Astrocyte (in vitro differentiated cells and primary cell): ENCODE measurements at regions not wholly inside any gene's neighbourhood (a gene's known extent, or its start where the extent isn't known, plus 50 kb on each side); places are given as distances from the start of the nearest gene placed in this dataset.

Source experiments
- DNase-seq: peaks from one replicate; pipeline ENCODE4 v3.0.0-alpha.2; 2010; ENCODE audit warnings: low read depth
- FAIRE-seq: peaks from 2 replicates; lab custom pipeline; 2011; peaks lifted over from hg19 to GRCh38; lab: Jason Lieb, UNC
- H2AFZ ChIP-seq: 2 replicates; pipeline ENCODE4 v1.6.0; 2012; ENCODE audit warnings: low read depth, low read length, inconsistent platforms
- H3K27ac ChIP-seq: 2 replicates; pipeline ENCODE4 v1.5.1; 2011; ENCODE audit warnings: low read depth, low read length, inconsistent platforms
- H3K27me3 ChIP-seq: 2 replicates; pipeline ENCODE4 v1.6.0; 2011; ENCODE audit warnings: low read length, inconsistent platforms; ENCODE audit not compliant: insufficient read depth
- H3K36me3 ChIP-seq: 2 replicates; pipeline ENCODE4 v1.5.1; 2011; ENCODE audit warnings: low read length, inconsistent platforms; ENCODE audit not compliant: insufficient read depth
- H3K4me1 ChIP-seq: 2 replicates; pipeline ENCODE4 v1.5.1; 2011; ENCODE audit warnings: low read length, inconsistent platforms; ENCODE audit not compliant: insufficient read depth
- H3K4me2 ChIP-seq: 2 replicates; pipeline ENCODE4 v1.6.0; 2012; ENCODE audit warnings: low read length, inconsistent platforms
- H3K4me3 ChIP-seq: 2 replicates; pipeline ENCODE4 v1.5.1; 2011; ENCODE audit warnings: low read depth, mild to moderate bottlenecking, low read length, inconsistent platforms; ENCODE audit not compliant: insufficient read depth
- H3K79me2 ChIP-seq: 2 replicates; pipeline ENCODE4 v1.6.0; 2012; ENCODE audit warnings: mild to moderate bottlenecking, low read length, inconsistent platforms; ENCODE audit not compliant: insufficient read depth
- H3K9ac ChIP-seq: 2 replicates; pipeline ENCODE4 v1.6.0; 2012; ENCODE audit warnings: mild to moderate bottlenecking, low read length, inconsistent platforms
- H3K9me3 ChIP-seq: 2 replicates; pipeline ENCODE4 v1.5.1; 2012; ENCODE audit warnings: low read depth, mild to moderate bottlenecking, low read length, inconsistent platforms; ENCODE audit not compliant: insufficient read depth
- H4K20me1 ChIP-seq: 2 replicates; pipeline ENCODE4 v1.6.0; 2012; ENCODE audit warnings: low read length, inconsistent platforms; ENCODE audit not compliant: insufficient read depth
- H3K27ac Mint-ChIP-seq: one replicate; pipeline ENCODE4 v1.8.0; 2021; ENCODE audit warnings: mild to moderate bottlenecking, mixed read lengths; ENCODE audit not compliant: unreplicated experiment
- H3K27me3 Mint-ChIP-seq: one replicate; pipeline ENCODE4 v1.8.0; 2021; ENCODE audit warnings: low read depth, mixed read lengths; ENCODE audit not compliant: unreplicated experiment
- H3K36me3 Mint-ChIP-seq: one replicate; pipeline ENCODE4 v1.8.0; 2021; ENCODE audit warnings: low read depth, mixed read lengths; ENCODE audit not compliant: unreplicated experiment
- H3K4me1 Mint-ChIP-seq: one replicate; pipeline ENCODE4 v1.8.0; 2021; ENCODE audit warnings: low read depth, mixed read lengths; ENCODE audit not compliant: unreplicated experiment
- H3K4me3 Mint-ChIP-seq: one replicate; pipeline ENCODE4 v1.8.0; 2021; ENCODE audit warnings: mild to moderate bottlenecking, moderate library complexity, mixed read lengths; ENCODE audit not compliant: unreplicated experiment
- H3K9me3 Mint-ChIP-seq: one replicate; pipeline ENCODE4 v1.8.0; 2021; ENCODE audit warnings: mild to moderate bottlenecking, mixed read lengths; ENCODE audit not compliant: unreplicated experiment
- EZH2 ChIP-seq: IDR thresholded peaks from 2 replicates; pipeline ENCODE4 v1.6.1; 2012; ENCODE audit warnings: mild to moderate bottlenecking, low read length, inconsistent platforms; ENCODE audit not compliant: insufficient read depth
- TF ChIP-seq, protein P1 (sequence below): IDR thresholded peaks from 2 replicates; pipeline ENCODE4 v1.5.1; 2011; ENCODE audit warnings: low read depth, mild to moderate bottlenecking, inconsistent platforms, low read length, moderate library complexity; ENCODE audit not compliant: insufficient read depth

DNA sequence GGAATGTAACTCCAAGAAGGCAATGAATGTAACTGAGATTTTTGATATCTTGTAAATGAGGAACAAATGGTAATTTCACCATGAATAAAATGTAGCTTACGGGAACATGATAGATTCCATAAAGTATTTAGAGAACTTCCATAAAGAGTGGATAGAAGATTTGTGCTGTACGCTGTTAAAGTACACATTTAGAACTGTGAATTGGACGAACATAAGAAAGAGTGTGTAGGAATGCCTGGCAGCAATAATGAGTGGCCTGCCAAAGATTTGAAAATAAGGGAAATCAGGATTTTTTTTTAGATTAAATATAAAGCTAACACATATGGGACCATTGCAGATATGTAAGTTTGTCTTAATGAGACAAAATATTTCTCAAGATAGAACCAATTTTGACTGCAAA lies 1153.3 kb upstream of the EYS start:
- no peaks in the 10 kb centered on the region for H4K20me1 ChIP-seq
- Mint-ChIP-seq H3K4me3 (no peak overlapping the region), H3K36me3 (no peaks in the 10 kb centered on the region), H3K4me1 (no peaks in the 10 kb centered on the region), H3K9me3 (no peaks in the 10 kb centered on the region), H3K27ac (no peak overlapping the region), H3K27me3 (no peaks in the 10 kb centered on the region)
- no peaks in the 10 kb centered on the region for H3K4me1 ChIP-seq
- H3K9ac ChIP-seq, result no peak overlapping the region
- TF ChIP-seq EZH2, result no peak
- TF ChIP-seq, protein P1, sequence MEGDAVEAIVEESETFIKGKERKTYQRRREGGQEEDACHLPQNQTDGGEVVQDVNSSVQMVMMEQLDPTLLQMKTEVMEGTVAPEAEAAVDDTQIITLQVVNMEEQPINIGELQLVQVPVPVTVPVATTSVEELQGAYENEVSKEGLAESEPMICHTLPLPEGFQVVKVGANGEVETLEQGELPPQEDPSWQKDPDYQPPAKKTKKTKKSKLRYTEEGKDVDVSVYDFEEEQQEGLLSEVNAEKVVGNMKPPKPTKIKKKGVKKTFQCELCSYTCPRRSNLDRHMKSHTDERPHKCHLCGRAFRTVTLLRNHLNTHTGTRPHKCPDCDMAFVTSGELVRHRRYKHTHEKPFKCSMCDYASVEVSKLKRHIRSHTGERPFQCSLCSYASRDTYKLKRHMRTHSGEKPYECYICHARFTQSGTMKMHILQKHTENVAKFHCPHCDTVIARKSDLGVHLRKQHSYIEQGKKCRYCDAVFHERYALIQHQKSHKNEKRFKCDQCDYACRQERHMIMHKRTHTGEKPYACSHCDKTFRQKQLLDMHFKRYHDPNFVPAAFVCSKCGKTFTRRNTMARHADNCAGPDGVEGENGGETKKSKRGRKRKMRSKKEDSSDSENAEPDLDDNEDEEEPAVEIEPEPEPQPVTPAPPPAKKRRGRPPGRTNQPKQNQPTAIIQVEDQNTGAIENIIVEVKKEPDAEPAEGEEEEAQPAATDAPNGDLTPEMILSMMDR, result no peak
- H3K27ac ChIP-seq, result no peak overlapping the region
- no peaks in the 10 kb centered on the region for H3K36me3 ChIP-seq
- H3K27me3 ChIP-seq, result no peaks in the 10 kb centered on the region
- H3K4me3 ChIP-seq, result no peak overlapping the region
- FAIRE-seq, result no peak
- H3K9me3 ChIP-seq, result no peaks in the 10 kb centered on the region
- H2AFZ ChIP-seq, result no peak overlapping the region
- DNase-seq, result no peak
- no peak overlapping the region for H3K4me2 ChIP-seq
- H3K79me2 ChIP-seq, result no peaks in the 10 kb centered on the region

DNA sequence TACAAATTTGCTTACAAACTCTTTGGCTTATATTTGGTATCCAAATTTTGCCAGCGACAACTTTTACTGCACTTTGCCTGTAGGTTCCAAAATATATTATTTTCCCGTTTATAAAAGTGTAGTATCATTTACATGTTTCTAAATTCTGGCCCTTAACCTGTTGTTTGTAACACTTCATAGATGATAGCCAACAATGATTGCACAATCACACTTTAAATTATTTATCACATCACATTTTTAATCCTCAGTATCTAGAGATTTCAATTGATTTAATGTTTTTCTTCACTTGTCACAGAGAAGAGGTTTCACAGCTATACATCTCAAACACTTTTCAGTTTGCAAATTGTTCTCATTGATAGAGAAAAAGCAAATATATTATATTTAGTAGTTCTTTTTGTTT lies 1151.2 kb upstream of the EYS start:
- H3K27ac ChIP-seq, result no peak overlapping the region
- no peak overlapping the region for H3K27ac Mint-ChIP-seq

GRCh38 chr6:66854014-66854413 lies 1147.0 kb upstream of the EYS start:
- TF ChIP-seq EZH2, result no peak
- TF ChIP-seq, protein P1, result no peak
- H3K79me2 ChIP-seq, result no peaks in the 10 kb centered on the region
- no peaks in the 10 kb centered on the region for H3K4me1 ChIP-seq
- no peaks in the 10 kb centered on the region for H3K36me3 ChIP-seq
- H3K4me3 ChIP-seq, result no peak overlapping the region
- FAIRE-seq (no peak), DNase-seq (no peak)
- H3K4me1 Mint-ChIP-seq, result peaks cover 7% of the 10 kb centered on the region
- no peaks in the 10 kb centered on the region for H4K20me1 ChIP-seq
- H3K9ac ChIP-seq, result no peak overlapping the region
- no peaks in the 10 kb centered on the region for H3K27me3 Mint-ChIP-seq
- no peaks in the 10 kb centered on the region for H3K27me3 ChIP-seq
- no peaks in the 10 kb centered on the region for H3K36me3 Mint-ChIP-seq
- H3K27ac ChIP-seq, result no peak overlapping the region
- H3K27ac Mint-ChIP-seq, result no peak overlapping the region
- H3K9me3 Mint-ChIP-seq, result no peaks in the 10 kb centered on the region
- no peak overlapping the region for H3K4me2 ChIP-seq
- H2AFZ ChIP-seq, result no peak overlapping the region
- no peaks in the 10 kb centered on the region for H3K9me3 ChIP-seq
- H3K4me3 Mint-ChIP-seq, result no peak overlapping the region

More for the DNA sequence above, 1151.2 kb upstream of the EYS start:
- FAIRE-seq (no peak), DNase-seq (no peak)
- TF ChIP-seq, protein P1, result no peak
- TF ChIP-seq EZH2, result no peak
- no peaks in the 10 kb centered on the region for H3K27me3 Mint-ChIP-seq
- no peak overlapping the region for H3K4me3 Mint-ChIP-seq
- no peaks in the 10 kb centered on the region for H4K20me1 ChIP-seq
- H3K36me3 ChIP-seq, result no peaks in the 10 kb centered on the region
- H3K4me1 ChIP-seq, result no peaks in the 10 kb centered on the region
- H3K27me3 ChIP-seq, result no peaks in the 10 kb centered on the region
- no peaks in the 10 kb centered on the region for H3K36me3 Mint-ChIP-seq
- H3K9me3 Mint-ChIP-seq, result no peaks in the 10 kb centered on the region
- H2AFZ ChIP-seq, result no peak overlapping the region
- no peaks in the 10 kb centered on the region for H3K4me1 Mint-ChIP-seq
- H3K4me3 ChIP-seq, result no peak overlapping the region
- no peak overlapping the region for H3K9ac ChIP-seq
- no peak overlapping the region for H3K4me2 ChIP-seq
- no peaks in the 10 kb centered on the region for H3K79me2 ChIP-seq
- H3K9me3 ChIP-seq, result no peaks in the 10 kb centered on the region
